HCT116 (cell line): ENCODE measurements at regions not wholly inside any gene's neighbourhood (a gene's known extent, or its start where the extent isn't known, plus 50 kb on each side); places are given as distances from the start of the nearest gene placed in this dataset.
A peak's percentile ranks its signal among the peaks of the same experiment; 100 is the strongest.

Source experiments
- ATAC-seq: fragments of 200-7000 bp; cut with Tn5 transposase; 2 replicates; pipeline ENCODE4 v1.9.1; 2020; ENCODE audit warnings: mild to moderate bottlenecking, moderate library complexity
- BruUV-seq: library from RNA; stranded (reverse); fragments of 400-500 nt; replicated peaks from 2 replicates; lab custom pipeline; 2021; lab: Mats Ljungman, UMichigan
- CTCF ChIA-PET: fragments of 300-600 bp; sonication (Branson Sonifier 250); formaldehyde crosslinking; loops from one replicate; lab custom pipeline; 2021; ENCODE audit warnings: antibody characterized with exemption; lab: Charles Lee
- POLR2A ChIA-PET: fragments of 300-600, 350-600 bp; sonication (Branson Sonifier 250); formaldehyde crosslinking; loops from one replicate; lab custom pipeline; 2021; ENCODE audit warnings: antibody characterized with exemption; lab: Charles Lee
- RAD21 ChIA-PET, 2 experiments: fragments of 300-600 bp; sonication (Branson Sonifier 250); formaldehyde crosslinking; loops; one replicate each; lab custom pipeline; 2023; ENCODE audit warnings: low total read pairs in 2 of 2; ENCODE audit not compliant: uncharacterized antibody in 2 of 2, unreplicated experiment in 2 of 2, low non-redundant PET in 1 of 2; lab: Charles Lee
- DNase-seq: peaks from one replicate; pipeline ENCODE4 v3.0.0-alpha.2; 2010; ENCODE audit warnings: low read depth, low spot score
- H2AFZ ChIP-seq: fragments of 200-600 bp; shearing (Covaris generic), sonication (generic); 2 replicates; pipeline ENCODE4 v1.6.1; 2017; ENCODE audit warnings: low read depth, mixed run types, mixed read lengths, antibody characterized with exemption, low read length; ENCODE audit not compliant: poor library complexity, severe bottlenecking
- H3K27ac ChIP-seq: 2 replicates; pipeline ENCODE4 v1.5.1; 2012; ENCODE audit warnings: low read depth, low read length
- H3K27me3 ChIP-seq: fragments of 200-600 bp; sonication (generic); 2 replicates; pipeline ENCODE4 v1.6.1; 2016; ENCODE audit warnings: mixed run types, low read length, mixed read lengths; ENCODE audit not compliant: insufficient read depth
- H3K36me3 ChIP-seq, 2 experiments: fragments of 200-500 bp in 1 of 2; fragments of 200-600 bp in 1 of 2; sonication (Bioruptor generic) in 1 of 2; sonication (generic) in 1 of 2; 2 replicates each; pipeline versions ENCODE4 v1.5.1 to v1.6.1; 2014 to 2016; ENCODE audit warnings: low read length in 2 of 2, inconsistent platforms in 1 of 2, mixed read lengths in 1 of 2, mixed run types in 1 of 2; ENCODE audit not compliant: insufficient read depth in 2 of 2, control insufficient read depth in 1 of 2
- H3K4me1 ChIP-seq, 2 experiments: fragments of 200-600 bp in 1 of 2; sonication (generic) in 1 of 2; 2 replicates each; pipeline versions ENCODE4 v1.5.1 to v1.6.1; 2012 to 2017; ENCODE audit warnings: low read length in 2 of 2, inconsistent platforms in 1 of 2, mild to moderate bottlenecking in 1 of 2, mixed read lengths in 1 of 2, mixed run types in 1 of 2, moderate library complexity in 1 of 2; ENCODE audit not compliant: insufficient read depth in 2 of 2, control insufficient read depth in 1 of 2
- H3K4me2 ChIP-seq: fragments of 200-600 bp; sonication (generic); 2 replicates; pipeline ENCODE4 v1.6.1; 2017; ENCODE audit warnings: mixed run types, low read length, mixed read lengths
- H3K4me3 ChIP-seq, 2 experiments: fragments of 200-600 bp in 1 of 2; sonication (generic) in 1 of 2; replicated peaks in 1 of 2; 2 replicates each; pipeline ENCODE4 v1.5.1; 2011 to 2016; ENCODE audit warnings: low read length in 2 of 2, control low read depth in 1 of 2, low read depth in 1 of 2, mild to moderate bottlenecking in 1 of 2, mixed read lengths in 1 of 2, mixed run types in 1 of 2
- H3K79me2 ChIP-seq: fragments of 200-600 bp; sonication (generic); 2 replicates; pipeline ENCODE4 v1.6.1; 2017; ENCODE audit warnings: mild to moderate bottlenecking, mixed run types, low read length, moderate library complexity, mixed read lengths; ENCODE audit not compliant: insufficient read depth
- H3K9ac ChIP-seq: fragments of 200-600 bp; sonication (generic); 2 replicates; pipeline ENCODE4 v1.6.1; 2016; ENCODE audit warnings: low read length, mixed read lengths
- H3K9me2 ChIP-seq: fragments of 200-600 bp; sonication (generic), shearing (Covaris generic); 2 replicates; pipeline ENCODE4 v1.6.1; 2017; ENCODE audit warnings: mixed run types, mild to moderate bottlenecking, moderate library complexity; ENCODE audit not compliant: insufficient read depth
- H3K9me3 ChIP-seq, 2 experiments: fragments of 200-500 bp in 1 of 2; fragments of 200-600 bp in 1 of 2; sonication (Bioruptor generic) in 1 of 2; sonication (generic) in 1 of 2; 2 replicates each; pipeline ENCODE4 v1.6.1; 2014 to 2017; ENCODE audit warnings: low read length in 2 of 2, mixed read lengths in 2 of 2, inconsistent platforms in 1 of 2, low read depth in 1 of 2, mild to moderate bottlenecking in 1 of 2, mixed run types in 1 of 2, moderate library complexity in 1 of 2; ENCODE audit not compliant: control insufficient read depth in 1 of 2, insufficient read depth in 1 of 2
- H4K20me1 ChIP-seq: fragments of 200-600 bp; sonication (generic), shearing (Covaris generic); 2 replicates; pipeline ENCODE4 v1.6.1; 2017; ENCODE audit warnings: mixed run types, mild to moderate bottlenecking, moderate library complexity; ENCODE audit not compliant: insufficient read depth
- CBX3 ChIP-seq: IDR thresholded peaks from 2 replicates; pipeline ENCODE4 v1.6.1; 2012; ENCODE audit warnings: low read depth
- CEBPB ChIP-seq: IDR thresholded peaks from 2 replicates; pipeline ENCODE4 v1.6.1; 2012; ENCODE audit warnings: low read depth
- ELF1 ChIP-seq: IDR thresholded peaks from 2 replicates; pipeline ENCODE4 v1.6.1; 2012; ENCODE audit warnings: low read depth, borderline replicate concordance
- EZH2 ChIP-seq: fragments of 200-600 bp; sonication (generic); IDR thresholded peaks from 2 replicates; pipeline ENCODE4 v1.6.1; 2017; ENCODE audit warnings: antibody characterized with exemption, mixed run types
- FOSL1 ChIP-seq: IDR thresholded peaks from 2 replicates; pipeline ENCODE4 v1.6.1; 2012; ENCODE audit warnings: low read depth
- POLR2A ChIP-seq: IDR thresholded peaks from 2 replicates; pipeline ENCODE4 v1.7.0; 2011; ENCODE audit warnings: borderline replicate concordance; ENCODE audit not compliant: insufficient read depth, insufficient read length; ENCODE audit errors: extremely low read depth
- SRF ChIP-seq: IDR thresholded peaks from 2 replicates; pipeline ENCODE4 v1.6.1; 2012; ENCODE audit warnings: low read depth
- TCF7L2 ChIP-seq: IDR thresholded peaks from 2 replicates; pipeline ENCODE4 v1.7.0; 2011; ENCODE audit warnings: borderline replicate concordance, inconsistent platforms; ENCODE audit not compliant: insufficient read depth, insufficient read length; ENCODE audit errors: extremely low read depth
- YY1 ChIP-seq: IDR thresholded peaks from 2 replicates; pipeline ENCODE4 v1.6.1; 2011; ENCODE audit warnings: low read length, low read depth, moderate library complexity, mild to moderate bottlenecking; ENCODE audit not compliant: insufficient replicate concordance; ENCODE audit errors: extremely low read depth
- ZFX ChIP-seq: fragments of 450-650 bp; IDR thresholded peaks from 2 replicates; pipeline ENCODE4 v1.6.1; 2017
- ZNF274 ChIP-seq: fragments of 200-500 bp; sonication (Bioruptor generic); IDR thresholded peaks from 2 replicates; pipeline ENCODE4 v1.6.1; 2014; ENCODE audit warnings: mild to moderate bottlenecking, low read depth, low read length, inconsistent platforms
- intact Hi-C: fragments of 100-400 bp; cut with micrococcal nuclease; formaldehyde crosslinking; loops from 2 replicates; pipeline ENCODE4 v1.10.0; 2022
- TF ChIP-seq, protein P1 (sequence below): IDR thresholded peaks from 2 replicates; pipeline ENCODE4 v1.6.1; 2012
- TF ChIP-seq, protein P2 (sequence below): IDR thresholded peaks from 2 replicates; pipeline ENCODE4 v1.6.1; 2012

- ATAC-seq (0 out of 2 replicates have a peak, but pooled peaks have one; percentile 25), DNase-seq (no peak)
- H3K4me1 ChIP-seq = no peaks in the 10 kb centered on the region
- H3K36me3 ChIP-seq = no peaks in the 10 kb centered on the region
- intact Hi-C loops = no loop called here
- no peaks in the 10 kb centered on the region for H3K9me2 ChIP-seq
- ChIA-PET POLR2A (no interaction called here), CTCF (interaction anchor here (1.1 kb wide), 1 partner anchor 8 kb away, joined by 5 read pairs; no protein-coding TSS in a partner anchor), RAD21 (no interaction called here)
- no peak overlapping the region for H3K27ac ChIP-seq
- TF ChIP-seq YY1 = no peak
- TF ChIP-seq SRF = no peak
- no peak for TF ChIP-seq ZNF274
- no peak for TF ChIP-seq EZH2
- TF ChIP-seq, protein P1, sequence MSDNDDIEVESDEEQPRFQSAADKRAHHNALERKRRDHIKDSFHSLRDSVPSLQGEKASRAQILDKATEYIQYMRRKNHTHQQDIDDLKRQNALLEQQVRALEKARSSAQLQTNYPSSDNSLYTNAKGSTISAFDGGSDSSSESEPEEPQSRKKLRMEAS = no peak
- no peak for TF ChIP-seq CEBPB
- TF ChIP-seq, protein P2, sequence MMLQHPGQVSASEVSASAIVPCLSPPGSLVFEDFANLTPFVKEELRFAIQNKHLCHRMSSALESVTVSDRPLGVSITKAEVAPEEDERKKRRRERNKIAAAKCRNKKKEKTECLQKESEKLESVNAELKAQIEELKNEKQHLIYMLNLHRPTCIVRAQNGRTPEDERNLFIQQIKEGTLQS = no peak
- TF ChIP-seq POLR2A = no peak
- no peak for TF ChIP-seq TCF7L2
- no peak for TF ChIP-seq ZFX
- no peak for TF ChIP-seq ELF1
- no peak for TF ChIP-seq FOSL1
- no peak for TF ChIP-seq CBX3
- no peaks in the 10 kb centered on the region for H3K79me2 ChIP-seq
- no TSS peak for BruUV-seq
- no peaks in the 10 kb centered on the region for H4K20me1 ChIP-seq
- H3K4me3 ChIP-seq = no peak overlapping the region
- no peaks in the 10 kb centered on the region for H3K9me3 ChIP-seq
- no peaks in the 10 kb centered on the region for H3K27me3 ChIP-seq
- no peak overlapping the region for H3K4me2 ChIP-seq
- no peak overlapping the region for H3K9ac ChIP-seq
- no peak overlapping the region for H2AFZ ChIP-seq
These were observed 60.5 kb upstream of the PRR23C start for GRCh38 chr3:139105154-139105702.
